Choroid plexus epithelial cell (primary cell): ENCODE measurements at regions not wholly inside any gene's neighbourhood (a gene's known extent, or its start where the extent isn't known, plus 50 kb on each side); places are given as distances from the start of the nearest gene placed in this dataset.

Source experiments
- DNase-seq: peaks from one replicate; pipeline ENCODE4 v3.0.0-alpha.2; 2010; ENCODE audit warnings: low read depth
- H3K4me3 ChIP-seq: 2 replicates; pipeline ENCODE4 v1.5.1; 2011; ENCODE audit warnings: low read depth, mild to moderate bottlenecking, control low read depth, low read length, moderate library complexity
- CTCF ChIP-seq: conservative IDR thresholded peaks from 2 replicates; pipeline ENCODE4 v1.5.1; 2011; ENCODE audit warnings: low read depth, mild to moderate bottlenecking, control low read depth, inconsistent platforms, low read length, moderate library complexity

- no peak for TF ChIP-seq CTCF
- no peak overlapping the region for H3K4me3 ChIP-seq
- no peak for DNase-seq
Observed at GRCh38 chr7:54066643-54067042, 475.5 kb upstream of the VSTM2A start.

DNA sequence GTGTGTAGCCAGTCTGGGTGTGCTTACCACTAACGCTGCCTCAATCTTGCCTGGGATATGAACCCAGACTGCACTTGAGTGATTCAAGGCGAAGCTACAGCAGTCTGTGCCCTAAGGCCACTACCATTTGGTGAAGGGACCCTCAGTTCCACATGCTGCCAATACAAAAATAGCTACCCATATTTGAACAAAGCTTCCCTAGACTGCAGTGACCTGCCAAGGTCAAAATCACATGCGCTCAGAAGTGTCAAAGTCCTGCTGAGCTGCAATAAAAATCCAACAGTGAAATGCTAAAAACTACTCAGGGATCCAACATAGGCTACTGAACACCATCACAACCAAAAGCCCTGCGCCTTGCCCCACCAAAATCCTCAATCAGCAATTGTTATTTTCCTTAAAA, 472.3 kb upstream of the VSTM2A start:
- DNase-seq = no peak
- TF ChIP-seq CTCF = no peak
- no peak overlapping the region for H3K4me3 ChIP-seq

DNA sequence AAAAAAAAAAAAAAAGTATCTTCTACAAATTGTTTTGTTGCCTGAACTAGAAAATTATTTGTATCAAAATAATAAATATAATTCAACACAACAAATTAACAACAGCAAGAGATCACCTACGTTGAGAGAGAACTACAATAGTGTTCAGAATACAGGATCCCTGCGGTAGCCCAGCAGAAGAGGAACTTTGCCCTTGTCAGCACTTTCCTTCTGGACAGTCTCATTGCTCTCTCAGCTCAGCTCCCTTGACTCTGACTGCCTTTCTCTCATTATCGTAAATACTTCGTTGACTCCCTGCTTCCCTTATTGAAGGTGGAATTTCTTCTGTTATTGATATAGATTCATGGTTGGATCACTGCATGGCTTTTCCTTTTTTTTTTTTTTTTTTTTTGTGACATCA, 469.5 kb upstream of the VSTM2A start:
- DNase-seq = no peak
- TF ChIP-seq CTCF = no peak
- H3K4me3 ChIP-seq = no peak overlapping the region

GRCh38 chr7:54076616-54077015, 465.6 kb upstream of the VSTM2A start:
- TF ChIP-seq CTCF = no peak
- no peak for DNase-seq
- no peak overlapping the region for H3K4me3 ChIP-seq

- no peak for DNase-seq
- no peak overlapping the region for H3K4me3 ChIP-seq
- no peak for TF ChIP-seq CTCF
Observed at GRCh38 chr7:54080525-54080924, 461.6 kb upstream of the VSTM2A start.

- no peak for TF ChIP-seq CTCF
- no peak overlapping the region for H3K4me3 ChIP-seq
- no peak for DNase-seq
Observed at GRCh38 chr7:54080971-54081370, 461.2 kb upstream of the VSTM2A start.

- TF ChIP-seq CTCF = no peak
- no peak overlapping the region for H3K4me3 ChIP-seq
- no peak for DNase-seq
Observed at GRCh38 chr7:54084340-54084739, 457.8 kb upstream of the VSTM2A start.
